ENCODE measurements at regions not wholly inside any gene's neighbourhood (a gene's known extent, or its start where the extent isn't known, plus 50 kb on each side); places are given as distances from the start of the nearest gene placed in this dataset.

- DNase-seq (ENCODE audit: low spot score) = no peak
- H3K27ac Mint-ChIP-seq (ENCODE audit: unreplicated experiment) = no peak overlapping the region
- H3K27me3 Mint-ChIP-seq (ENCODE audit: low read depth) = no peaks in the 10 kb centered on the region
- TF ChIP-seq CTCF (IDR thresholded peaks at IDR 0.05) = no peak
- no peak overlapping the region for H3K4me3 Mint-ChIP-seq (ENCODE audit: unreplicated experiment)
- H3K9me3 Mint-ChIP-seq (ENCODE audit: low read depth) = peaks cover 40% of the 10 kb centered on the region
- no peaks in the 10 kb centered on the region for H3K36me3 Mint-ChIP-seq (ENCODE audit: low read depth)
- H3K4me1 Mint-ChIP-seq (ENCODE audit: low read depth) = no peaks in the 10 kb centered on the region
These were observed 1397.2 kb downstream of the MRPL39 start for GRCh38 chr21:24210130-24210529.

GRCh38 chr21:24208562-24209260 is 1398.6 kb downstream of the MRPL39 start:
- Mint-ChIP-seq H3K27me3 (ENCODE audit: low read depth) (no peaks in the 10 kb centered on the region), H3K36me3 (ENCODE audit: low read depth) (no peaks in the 10 kb centered on the region), H3K4me3 (ENCODE audit: unreplicated experiment) (no peak overlapping the region), H3K4me1 (ENCODE audit: low read depth) (no peaks in the 10 kb centered on the region), H3K9me3 (ENCODE audit: low read depth) (peaks cover 38% of the 10 kb centered on the region), H3K27ac (ENCODE audit: unreplicated experiment) (no peak overlapping the region)
- peak; percentile 86 for DNase-seq (ENCODE audit: low spot score)
- no peak for TF ChIP-seq CTCF (IDR thresholded peaks at IDR 0.05)

- no peak for TF ChIP-seq CTCF (IDR thresholded peaks at IDR 0.05)
- Mint-ChIP-seq H3K4me1 (ENCODE audit: low read depth) (no peaks in the 10 kb centered on the region), H3K9me3 (ENCODE audit: low read depth) (peaks cover 35% of the 10 kb centered on the region), H3K27ac (ENCODE audit: unreplicated experiment) (no peak overlapping the region), H3K27me3 (ENCODE audit: low read depth) (no peaks in the 10 kb centered on the region), H3K4me3 (ENCODE audit: unreplicated experiment) (no peak overlapping the region), H3K36me3 (ENCODE audit: low read depth) (no peaks in the 10 kb centered on the region)
- no peak for DNase-seq (ENCODE audit: low spot score)
These were observed 1402.0 kb downstream of the MRPL39 start for GRCh38 chr21:24205319-24205718.

- Mint-ChIP-seq H3K36me3 (ENCODE audit: low read depth) (no peaks in the 10 kb centered on the region), H3K4me3 (ENCODE audit: unreplicated experiment) (no peak overlapping the region)
These were observed 1402.6 kb downstream of the MRPL39 start for GRCh38 chr21:24204641-24205040.

GRCh38 chr21:24200052-24200451 is 1407.2 kb downstream of the MRPL39 start:
- H3K4me3 Mint-ChIP-seq (ENCODE audit: unreplicated experiment) = no peak overlapping the region
- H3K27ac Mint-ChIP-seq (ENCODE audit: unreplicated experiment) = no peak overlapping the region
- peaks cover 22% of the 10 kb centered on the region for H3K9me3 Mint-ChIP-seq (ENCODE audit: low read depth)
- H3K36me3 Mint-ChIP-seq (ENCODE audit: low read depth) = no peaks in the 10 kb centered on the region
- DNase-seq (ENCODE audit: low spot score) = no peak
- no peaks in the 10 kb centered on the region for H3K27me3 Mint-ChIP-seq (ENCODE audit: low read depth)
- TF ChIP-seq CTCF (IDR thresholded peaks at IDR 0.05) = no peak
- no peaks in the 10 kb centered on the region for H3K4me1 Mint-ChIP-seq (ENCODE audit: low read depth)

More at GRCh38 chr21:24204641-24205040, 1402.6 kb downstream of the MRPL39 start:
- H3K4me1 Mint-ChIP-seq (ENCODE audit: low read depth) = no peaks in the 10 kb centered on the region
- no peaks in the 10 kb centered on the region for H3K27me3 Mint-ChIP-seq (ENCODE audit: low read depth)
- peaks cover 31% of the 10 kb centered on the region for H3K9me3 Mint-ChIP-seq (ENCODE audit: low read depth)
- DNase-seq (ENCODE audit: low spot score) = no peak
- no peak for TF ChIP-seq CTCF (IDR thresholded peaks at IDR 0.05)
- no peak overlapping the region for H3K27ac Mint-ChIP-seq (ENCODE audit: unreplicated experiment)

Data from chondrocyte (in vitro differentiated cells).